Sigmoid colon (tissue), 4 donors: ENCODE measurements at regions not wholly inside any gene's neighbourhood (a gene's known extent, or its start where the extent isn't known, plus 50 kb on each side); places are given as distances from the start of the nearest gene placed in this dataset.

Source experiments
- CTCF ChIP-seq, 4 experiments: fragments of 450-650 bp in 3 of 4; fragments of 200-600 bp in 1 of 4; IDR thresholded peaks; one replicate each; pipeline ENCODE4 v1.5.1; 2016 to 2019; ENCODE audit warnings: antibody characterized with exemption in 4 of 4, mild to moderate bottlenecking in 3 of 4, moderate library complexity in 2 of 4
- POLR2A ChIP-seq, 2 donors: fragments of 450-650 bp; IDR thresholded peaks; one replicate each; pipeline ENCODE4 v1.6.1; 2016; ENCODE audit warnings: antibody characterized with exemption in 2 of 2, mild to moderate bottlenecking in 2 of 2, moderate library complexity in 2 of 2
- POLR2AphosphoS5 ChIP-seq, 4 donors: sonication (generic); formaldehyde crosslinking; IDR thresholded peaks; one replicate each; pipeline ENCODE4 v1.6.1; 2017; ENCODE audit warnings: antibody characterized with exemption in 4 of 4

GRCh38 chr20:24892522-24892921 lies 56.5 kb upstream of the CST7 start:
- TF ChIP-seq CTCF (IDR thresholded peaks at IDR 0.05) (no peak), POLR2A (IDR thresholded peaks at IDR 0.05) (no peak), POLR2AphosphoS5 (IDR thresholded peaks at IDR 0.05) (no peak)
